Neural progenitor cell (in vitro differentiated cells): ENCODE measurements at regions not wholly inside any gene's neighbourhood (a gene's known extent, or its start where the extent isn't known, plus 50 kb on each side); places are given as distances from the start of the nearest gene placed in this dataset.

ENCODE experiments used
- EZH2 ChIP-seq: fragments of 200-600 bp; sonication (generic); IDR thresholded peaks from 2 replicates; pipeline ENCODE4 v1.6.1; 2017; ENCODE audit warnings: antibody characterized with exemption, mild to moderate bottlenecking, moderate library complexity
- EZH2phosphoT487 ChIP-seq: fragments of 200-600 bp; sonication (generic); IDR thresholded peaks from 2 replicates; pipeline ENCODE4 v1.6.1; 2017; ENCODE audit warnings: antibody characterized with exemption
- TF ChIP-seq, protein P1 (sequence below): fragments of 200-600 bp; sonication (generic); IDR thresholded peaks from 2 replicates; pipeline ENCODE4 v1.5.1; 2017; ENCODE audit warnings: antibody characterized with exemption, mild to moderate bottlenecking

DNA sequence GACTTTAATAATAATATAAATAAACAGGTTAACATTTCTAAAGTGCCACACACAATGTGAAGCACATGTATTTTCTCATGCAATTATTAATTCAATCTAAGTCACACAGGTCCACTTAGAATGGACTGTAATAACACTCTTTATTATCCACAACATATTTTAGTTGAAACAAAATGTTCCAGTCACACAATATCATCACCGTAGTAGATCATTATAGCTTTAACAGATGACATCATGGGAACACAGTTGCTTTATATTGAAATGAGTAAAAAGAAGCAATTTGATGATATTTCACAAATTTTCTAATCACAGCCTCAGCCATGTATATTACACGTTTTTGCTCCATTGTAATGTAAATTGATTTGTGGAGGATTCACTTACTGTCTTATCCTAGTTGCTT lies 266.3 kb downstream of the MEIS1 start:
- TF ChIP-seq, protein P1, sequence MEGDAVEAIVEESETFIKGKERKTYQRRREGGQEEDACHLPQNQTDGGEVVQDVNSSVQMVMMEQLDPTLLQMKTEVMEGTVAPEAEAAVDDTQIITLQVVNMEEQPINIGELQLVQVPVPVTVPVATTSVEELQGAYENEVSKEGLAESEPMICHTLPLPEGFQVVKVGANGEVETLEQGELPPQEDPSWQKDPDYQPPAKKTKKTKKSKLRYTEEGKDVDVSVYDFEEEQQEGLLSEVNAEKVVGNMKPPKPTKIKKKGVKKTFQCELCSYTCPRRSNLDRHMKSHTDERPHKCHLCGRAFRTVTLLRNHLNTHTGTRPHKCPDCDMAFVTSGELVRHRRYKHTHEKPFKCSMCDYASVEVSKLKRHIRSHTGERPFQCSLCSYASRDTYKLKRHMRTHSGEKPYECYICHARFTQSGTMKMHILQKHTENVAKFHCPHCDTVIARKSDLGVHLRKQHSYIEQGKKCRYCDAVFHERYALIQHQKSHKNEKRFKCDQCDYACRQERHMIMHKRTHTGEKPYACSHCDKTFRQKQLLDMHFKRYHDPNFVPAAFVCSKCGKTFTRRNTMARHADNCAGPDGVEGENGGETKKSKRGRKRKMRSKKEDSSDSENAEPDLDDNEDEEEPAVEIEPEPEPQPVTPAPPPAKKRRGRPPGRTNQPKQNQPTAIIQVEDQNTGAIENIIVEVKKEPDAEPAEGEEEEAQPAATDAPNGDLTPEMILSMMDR: no peak
- TF ChIP-seq EZH2 (no peak), EZH2phosphoT487 (no peak)
